NCI-H2029 (cell line): ENCODE measurements at regions not wholly inside any gene's neighbourhood (a gene's known extent, or its start where the extent isn't known, plus 50 kb on each side); places are given as distances from the start of the nearest gene placed in this dataset.
A peak's percentile ranks its signal among the peaks of the same experiment; 100 is the strongest.

Source experiments
- DNase-seq: peaks from one replicate; lab custom pipeline; 2025; lab: John Stamatoyannopoulos, UW

- DNase-seq, result no peak
These were observed 220.2 kb upstream of the CPNE8 start for GRCh38 chr12:39125566-39125965.

GRCh38 chr12:39124768-39125167 lies 219.4 kb upstream of the CPNE8 start:
- DNase-seq, result no peak

- DNase-seq, result no peak
These were observed 218.3 kb upstream of the CPNE8 start for GRCh38 chr12:39123580-39124253.

- no peak for DNase-seq
These were observed 217.3 kb upstream of the CPNE8 start for GRCh38 chr12:39122562-39123204.

- no peak for DNase-seq
These were observed 211.5 kb upstream of the CPNE8 start for GRCh38 chr12:39116861-39117260.

- no peak for DNase-seq
These were observed 206.7 kb upstream of the CPNE8 start for GRCh38 chr12:39112064-39112463.

GRCh38 chr12:39105111-39105510 lies 199.7 kb upstream of the CPNE8 start:
- DNase-seq, result no peak

- peak; percentile 29 for DNase-seq
These were observed 198.3 kb upstream of the CPNE8 start for GRCh38 chr12:39103552-39104165.

- DNase-seq, result no peak
These were observed 197.3 kb upstream of the CPNE8 start for GRCh38 chr12:39102474-39103209.

- no peak for DNase-seq
These were observed 190.4 kb upstream of the CPNE8 start for GRCh38 chr12:39095636-39096330.

- no peak for DNase-seq
These were observed 176.5 kb upstream of the CPNE8 start for GRCh38 chr12:39081910-39082309.

- DNase-seq, result no peak
These were observed 171.8 kb upstream of the CPNE8 start for GRCh38 chr12:39077226-39077625.

- DNase-seq, result no peak
These were observed 168.7 kb upstream of the CPNE8 start for GRCh38 chr12:39074063-39074462.

- DNase-seq, result no peak
These were observed 167.3 kb upstream of the CPNE8 start for GRCh38 chr12:39072658-39073057.

- DNase-seq, result no peak
These were observed 166.2 kb upstream of the CPNE8 start for GRCh38 chr12:39071611-39072010.

- no peak for DNase-seq
These were observed 165.4 kb upstream of the CPNE8 start for GRCh38 chr12:39070775-39071174.

GRCh38 chr12:39065455-39065854 lies 160.1 kb upstream of the CPNE8 start:
- DNase-seq, result no peak

GRCh38 chr12:39064708-39065107 lies 159.3 kb upstream of the CPNE8 start:
- no peak for DNase-seq

- DNase-seq, result no peak
These were observed 157.0 kb upstream of the CPNE8 start for GRCh38 chr12:39062266-39062996.

GRCh38 chr12:39061576-39061975 lies 156.2 kb upstream of the CPNE8 start:
- no peak for DNase-seq

GRCh38 chr12:39048395-39048794 lies 143.0 kb upstream of the CPNE8 start:
- DNase-seq, result no peak
